Neural progenitor cell (in vitro differentiated cells): ENCODE measurements at regions not wholly inside any gene's neighbourhood (a gene's known extent, or its start where the extent isn't known, plus 50 kb on each side); places are given as distances from the start of the nearest gene placed in this dataset.

ENCODE experiments used
- DNase-seq: peaks from one replicate; pipeline ENCODE4 v3.0.0-alpha.2; 2016; ENCODE audit warnings: low spot score
- H2AFZ ChIP-seq: fragments of 200-600 bp; sonication (generic); replicated peaks from 2 replicates; pipeline ENCODE4 v1.6.1; 2016; ENCODE audit warnings: antibody characterized with exemption
- H3F3A ChIP-seq: fragments of 200-600 bp; sonication (generic); 2 replicates; pipeline ENCODE4 v1.6.1; 2016; ENCODE audit warnings: antibody characterized with exemption, low read depth
- H3K27ac ChIP-seq: fragments of 200-600 bp; sonication (generic); 2 replicates; pipeline ENCODE4 v1.5.1; 2016; ENCODE audit warnings: mild to moderate bottlenecking
- H3K27me3 ChIP-seq: fragments of 200-600 bp; sonication (generic); 2 replicates; pipeline ENCODE4 v1.6.1; 2016; ENCODE audit warnings: mild to moderate bottlenecking, moderate library complexity
- H3K36me3 ChIP-seq: fragments of 200-600 bp; sonication (generic); 2 replicates; pipeline ENCODE4 v1.5.1; 2016
- H3K4me1 ChIP-seq: fragments of 200-600 bp; sonication (generic); 2 replicates; pipeline ENCODE4 v1.6.1; 2016; ENCODE audit warnings: mixed run types
- H3K4me2 ChIP-seq: fragments of 200-600 bp; sonication (generic); 2 replicates; pipeline ENCODE4 v1.6.1; 2016
- H3K4me3 ChIP-seq: fragments of 200-600 bp; sonication (generic); 2 replicates; pipeline ENCODE4 v1.5.1; 2016
- H3K79me2 ChIP-seq: fragments of 200-600 bp; sonication (generic); 2 replicates; pipeline ENCODE4 v1.6.1; 2016; ENCODE audit warnings: low read depth
- H3K9ac ChIP-seq: fragments of 200-600 bp; sonication (generic); 2 replicates; pipeline ENCODE4 v1.6.1; 2016
- H3K9me3 ChIP-seq: fragments of 200-600 bp; sonication (generic); 2 replicates; pipeline ENCODE4 v1.5.1; 2016; ENCODE audit warnings: low read depth
- H4K20me1 ChIP-seq: fragments of 200-600 bp; sonication (generic); 2 replicates; pipeline ENCODE4 v1.6.1; 2016; ENCODE audit warnings: low read depth
- H3K27ac Mint-ChIP-seq: 3 replicates; pipeline ENCODE4 v1.8.0; 2021; ENCODE audit warnings: mixed read lengths
- H3K27me3 Mint-ChIP-seq: 2 replicates; pipeline ENCODE4 v1.8.0; 2022; ENCODE audit warnings: low read depth, mild to moderate bottlenecking, inconsistent platforms, moderate library complexity, mixed read lengths; ENCODE audit not compliant: insufficient read depth
- H3K36me3 Mint-ChIP-seq: 3 replicates; pipeline ENCODE4 v1.8.0; 2021; ENCODE audit warnings: mixed read lengths
- H3K4me1 Mint-ChIP-seq: 3 replicates; pipeline ENCODE4 v1.8.0; 2021; ENCODE audit warnings: mixed read lengths
- H3K4me3 Mint-ChIP-seq: 3 replicates; pipeline ENCODE4 v1.8.0; 2021; ENCODE audit warnings: mild to moderate bottlenecking, moderate library complexity, mixed read lengths
- H3K9me3 Mint-ChIP-seq: 3 replicates; pipeline ENCODE4 v1.8.0; 2020; ENCODE audit warnings: mixed read lengths
- CTCF ChIP-seq: fragments of 200-600 bp; sonication (generic); IDR thresholded peaks from 2 replicates; pipeline ENCODE4 v1.5.1; 2017; ENCODE audit warnings: antibody characterized with exemption, mild to moderate bottlenecking
- EZH2 ChIP-seq: fragments of 200-600 bp; sonication (generic); IDR thresholded peaks from 2 replicates; pipeline ENCODE4 v1.6.1; 2017; ENCODE audit warnings: antibody characterized with exemption, mild to moderate bottlenecking, moderate library complexity
- EZH2phosphoT487 ChIP-seq: fragments of 200-600 bp; sonication (generic); IDR thresholded peaks from 2 replicates; pipeline ENCODE4 v1.6.1; 2017; ENCODE audit warnings: antibody characterized with exemption

GRCh38 chr5:167052791-167053190 lies 1238.7 kb upstream of the WWC1 start:
- Histone ChIP-seq H3K4me1 (peaks cover 6% of the 10 kb centered on the region), H2AFZ (no peak overlapping the region), H3K36me3 (no peaks in the 10 kb centered on the region), H3K4me3 (no peak overlapping the region), H3K9me3 (no peaks in the 10 kb centered on the region), H3K4me2 (no peak overlapping the region), H3F3A (no peaks in the 10 kb centered on the region), H4K20me1 (no peaks in the 10 kb centered on the region), H3K27ac (no peak overlapping the region), H3K79me2 (no peaks in the 10 kb centered on the region), H3K27me3 (no peaks in the 10 kb centered on the region), H3K9ac (no peak overlapping the region)
- no peak overlapping the region for H3K27ac Mint-ChIP-seq
- TF ChIP-seq CTCF (no peak), EZH2 (no peak), EZH2phosphoT487 (no peak)
- H3K27me3 Mint-ChIP-seq = peaks cover 4% of the 10 kb centered on the region
- DNase-seq = no peak
- H3K4me3 Mint-ChIP-seq = no peak overlapping the region
- H3K36me3 Mint-ChIP-seq = peaks cover 3% of the 10 kb centered on the region
- H3K9me3 Mint-ChIP-seq = peaks cover 17% of the 10 kb centered on the region
- no peaks in the 10 kb centered on the region for H3K4me1 Mint-ChIP-seq

DNA sequence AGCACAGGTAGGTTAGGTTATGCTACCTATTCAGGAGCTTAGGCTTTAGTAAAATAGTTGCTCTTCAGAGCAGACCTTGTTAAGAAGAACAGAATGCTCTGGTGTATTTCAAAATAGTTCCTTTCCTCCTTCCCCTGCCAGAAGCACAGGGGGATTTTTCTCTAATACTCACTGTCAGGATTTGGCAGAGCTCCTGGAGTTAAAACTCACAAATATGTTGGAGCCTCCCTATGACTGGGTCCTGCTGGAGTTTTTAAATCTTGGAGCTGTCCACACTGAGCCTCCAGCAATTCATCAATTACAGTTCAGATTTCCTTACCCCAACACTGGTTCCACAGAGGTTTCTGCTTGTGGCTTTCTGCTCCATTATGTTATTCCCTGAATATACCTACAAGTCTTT lies 1233.8 kb upstream of the WWC1 start:
- Histone ChIP-seq H3K4me1 (peaks cover 13% of the 10 kb centered on the region), H3K27ac (no peak overlapping the region), H3F3A (no peaks in the 10 kb centered on the region), H3K9me3 (no peaks in the 10 kb centered on the region), H3K79me2 (no peaks in the 10 kb centered on the region), H3K27me3 (no peaks in the 10 kb centered on the region), H4K20me1 (no peaks in the 10 kb centered on the region), H2AFZ (no peak overlapping the region), H3K4me2 (no peak overlapping the region), H3K36me3 (no peaks in the 10 kb centered on the region), H3K4me3 (no peak overlapping the region), H3K9ac (no peak overlapping the region)
- Mint-ChIP-seq H3K9me3 (peaks cover 23% of the 10 kb centered on the region), H3K36me3 (peaks cover 7% of the 10 kb centered on the region), H3K4me1 (peaks cover 3% of the 10 kb centered on the region), H3K27ac (no peak overlapping the region), H3K27me3 (peaks cover 6% of the 10 kb centered on the region), H3K4me3 (no peak overlapping the region)
- DNase-seq = no peak
- TF ChIP-seq EZH2 = no peak
- TF ChIP-seq CTCF = no peak
- no peak for TF ChIP-seq EZH2phosphoT487

- no peaks in the 10 kb centered on the region for H3F3A ChIP-seq
- no peak overlapping the region for H3K27ac ChIP-seq
- no peaks in the 10 kb centered on the region for H3K36me3 ChIP-seq
- Mint-ChIP-seq H3K36me3 (peaks cover 3% of the 10 kb centered on the region), H3K9me3 (peaks cover 6% of the 10 kb centered on the region), H3K4me1 (peaks cover 38% of the 10 kb centered on the region), H3K27me3 (peaks cover 3% of the 10 kb centered on the region), H3K4me3 (no peak overlapping the region), H3K27ac (no peak overlapping the region)
- no peaks in the 10 kb centered on the region for H3K79me2 ChIP-seq
- no peak overlapping the region for H3K4me3 ChIP-seq
- no peaks in the 10 kb centered on the region for H4K20me1 ChIP-seq
- H3K4me2 ChIP-seq = no peak overlapping the region
- no peak overlapping the region for H2AFZ ChIP-seq
- no peak overlapping the region for H3K9ac ChIP-seq
- no peak for TF ChIP-seq EZH2
- no peaks in the 10 kb centered on the region for H3K27me3 ChIP-seq
- peaks cover 50% of the 10 kb centered on the region for H3K4me1 ChIP-seq
- DNase-seq = no peak
- H3K9me3 ChIP-seq = no peaks in the 10 kb centered on the region
Measured at GRCh38 chr5:167061695-167062094, 1229.8 kb upstream of the WWC1 start.

GRCh38 chr5:167063116-167063515 lies 1228.3 kb upstream of the WWC1 start:
- Histone ChIP-seq H3K4me1 (peaks cover 44% of the 10 kb centered on the region), H3K27me3 (no peaks in the 10 kb centered on the region), H3K4me3 (no peak overlapping the region), H3K36me3 (no peaks in the 10 kb centered on the region), H3K4me2 (peak overlapping the region; percentile 77), H3K9me3 (no peaks in the 10 kb centered on the region), H3K27ac (no peak overlapping the region), H2AFZ (no peak overlapping the region), H3K9ac (no peak overlapping the region), H3K79me2 (no peaks in the 10 kb centered on the region), H3F3A (no peaks in the 10 kb centered on the region), H4K20me1 (no peaks in the 10 kb centered on the region)
- H3K36me3 Mint-ChIP-seq = peaks cover 3% of the 10 kb centered on the region
- H3K9me3 Mint-ChIP-seq = peaks cover 6% of the 10 kb centered on the region
- peaks cover 38% of the 10 kb centered on the region for H3K4me1 Mint-ChIP-seq
- no peak overlapping the region for H3K4me3 Mint-ChIP-seq
- peak overlapping the region; percentile 99 for H3K27ac Mint-ChIP-seq
- DNase-seq = no peak
- H3K27me3 Mint-ChIP-seq = peaks cover 3% of the 10 kb centered on the region
- no peak for TF ChIP-seq EZH2phosphoT487
- TF ChIP-seq EZH2 = no peak
- TF ChIP-seq CTCF = no peak
